ENCODE measurements at regions not wholly inside any gene's neighbourhood (a gene's known extent, or its start where the extent isn't known, plus 50 kb on each side); places are given as distances from the start of the nearest gene placed in this dataset.
"Not testable (repeated sequence)": the region's sequence is repeated elsewhere in the genome, so short reads cannot be mapped to it uniquely, and the experiment has no call there.

- DNase-seq (no peak), FAIRE-seq (no peak)
Observed at GRCh38 chr16:86955136-86955855, 361.9 kb downstream of the C16orf95 start.

GRCh38 chr16:86956437-86956836, 360.8 kb downstream of the C16orf95 start:
- Histone ChIP-seq H3K9me3 (ENCODE audit: control insufficient read depth in 2 of 2, insufficient read depth in 1 of 2, low read depth in 1 of 2, low read length in 1 of 2) (peaks cover 0 to 7% of the 10 kb centered on the region in 2 donors), H3K27ac (ENCODE audit: low read depth in 1 of 3, low read length in 2 of 3) (no peak overlapping the region), H3K36me3 (ENCODE audit: control insufficient read depth in 3 of 3, insufficient read depth in 2 of 3, low read depth in 1 of 3, low read length in 3 of 3) (no peaks in the 10 kb centered on the region), H3K27me3 (ENCODE audit: control insufficient read depth in 3 of 3, insufficient read depth in 3 of 3, low read length in 3 of 3) (peaks cover 0 to 8% (median 5%) of the 10 kb centered on the region in 3 donors), H3K4me1 (ENCODE audit: control insufficient read depth in 3 of 3, insufficient read depth in 2 of 3, low read depth in 1 of 3, low read length in 2 of 3) (no peaks in the 10 kb centered on the region), H3K4me3 (ENCODE audit: low read depth in 1 of 3, low read length in 3 of 3) (no peak overlapping the region)
- 61 to 80% (median 62%) methylated on average over 15 of the region's 15 CpGs for WGBS, 3 donors
- FAIRE-seq (no peak), DNase-seq (no peak)

More at GRCh38 chr16:86955136-86955855, 361.9 kb downstream of the C16orf95 start:
- H3K36me3 ChIP-seq (ENCODE audit: control insufficient read depth in 3 of 3, insufficient read depth in 2 of 3, low read depth in 1 of 3, low read length in 3 of 3), result no peaks in the 10 kb centered on the region
- H3K4me1 ChIP-seq (ENCODE audit: control insufficient read depth in 3 of 3, insufficient read depth in 2 of 3, low read depth in 1 of 3, low read length in 2 of 3), result no peaks in the 10 kb centered on the region
- no peak overlapping the region for H3K4me3 ChIP-seq (ENCODE audit: low read depth in 1 of 3, low read length in 3 of 3)
- WGBS, 3 donors, result 63 to 84% (median 68%) methylated on average over 13 of the region's 13 CpGs
- H3K9me3 ChIP-seq (ENCODE audit: control insufficient read depth in 2 of 2, insufficient read depth in 1 of 2, low read depth in 1 of 2, low read length in 1 of 2), result peaks cover 0 to 7% of the 10 kb centered on the region in 2 donors
- H3K27me3 ChIP-seq (ENCODE audit: control insufficient read depth in 3 of 3, insufficient read depth in 3 of 3, low read length in 3 of 3), result peaks cover 0 to 5% (median 3%) of the 10 kb centered on the region in 3 donors
- H3K27ac ChIP-seq (ENCODE audit: low read depth in 1 of 3, low read length in 2 of 3), result no peak overlapping the region

- not testable (repeated sequence) for DNase-seq; H3K9me3 ChIP-seq (ENCODE audit: control insufficient read depth in 2 of 2, insufficient read depth in 1 of 2, low read depth in 1 of 2, low read length in 1 of 2); H3K27ac ChIP-seq (ENCODE audit: low read depth in 1 of 3, low read length in 2 of 3); H3K4me3 ChIP-seq (ENCODE audit: low read depth in 1 of 3, low read length in 3 of 3); FAIRE-seq; H3K4me1 ChIP-seq (ENCODE audit: control insufficient read depth in 3 of 3, insufficient read depth in 2 of 3, low read depth in 1 of 3, low read length in 2 of 3); H3K36me3 ChIP-seq (ENCODE audit: control insufficient read depth in 3 of 3, insufficient read depth in 2 of 3, low read depth in 1 of 3, low read length in 3 of 3)
- WGBS, 3 donors, result 90 to 91% (median 91%) methylated on average over 10 to 12 of the region's 12 CpGs
- H3K27me3 ChIP-seq (ENCODE audit: control insufficient read depth in 3 of 3, insufficient read depth in 3 of 3, low read length in 3 of 3), result peaks cover 0 to 11% (median 5%) of the 10 kb centered on the region in 3 donors
Observed at GRCh38 chr16:86957662-86958198, 359.5 kb downstream of the C16orf95 start.

- 61 to 80% (median 63%) methylated on average over 9 of the region's 9 CpGs for WGBS, 3 donors
- Histone ChIP-seq H3K27me3 (ENCODE audit: control insufficient read depth in 3 of 3, insufficient read depth in 3 of 3, low read length in 3 of 3) (peaks cover 0 to 11% (median 5%) of the 10 kb centered on the region in 3 donors), H3K36me3 (ENCODE audit: control insufficient read depth in 3 of 3, insufficient read depth in 2 of 3, low read depth in 1 of 3, low read length in 3 of 3) (no peaks in the 10 kb centered on the region), H3K4me1 (ENCODE audit: control insufficient read depth in 3 of 3, insufficient read depth in 2 of 3, low read depth in 1 of 3, low read length in 2 of 3) (no peaks in the 10 kb centered on the region), H3K9me3 (ENCODE audit: control insufficient read depth in 2 of 2, insufficient read depth in 1 of 2, low read depth in 1 of 2, low read length in 1 of 2) (no peaks in the 10 kb centered on the region), H3K4me3 (ENCODE audit: low read depth in 1 of 3, low read length in 3 of 3) (no peak overlapping the region), H3K27ac (ENCODE audit: low read depth in 1 of 3, low read length in 2 of 3) (no peak overlapping the region)
- FAIRE-seq (no peak), DNase-seq (no peak)
Observed at GRCh38 chr16:86958423-86958822, 358.8 kb downstream of the C16orf95 start.

GRCh38 chr16:86959091-86959651, 358.0 kb downstream of the C16orf95 start:
- H3K27ac ChIP-seq (ENCODE audit: low read depth in 1 of 3, low read length in 2 of 3), result no peak overlapping the region
- H3K36me3 ChIP-seq (ENCODE audit: control insufficient read depth in 3 of 3, insufficient read depth in 2 of 3, low read depth in 1 of 3, low read length in 3 of 3), result no peaks in the 10 kb centered on the region
- H3K4me1 ChIP-seq (ENCODE audit: control insufficient read depth in 3 of 3, insufficient read depth in 2 of 3, low read depth in 1 of 3, low read length in 2 of 3), result no peaks in the 10 kb centered on the region
- H3K27me3 ChIP-seq (ENCODE audit: control insufficient read depth in 3 of 3, insufficient read depth in 3 of 3, low read length in 3 of 3), result peaks cover 0 to 11% (median 5%) of the 10 kb centered on the region in 3 donors
- no peak for FAIRE-seq
- WGBS, 3 donors, result 35 to 69% (median 53%) methylated on average over 20 of the region's 20 CpGs
- DNase-seq, result peak in 1 of 2 donors; percentile 6
- H3K4me3 ChIP-seq (ENCODE audit: low read depth in 1 of 3, low read length in 3 of 3), result no peak overlapping the region
- H3K9me3 ChIP-seq (ENCODE audit: control insufficient read depth in 2 of 2, insufficient read depth in 1 of 2, low read depth in 1 of 2, low read length in 1 of 2), result no peaks in the 10 kb centered on the region

GRCh38 chr16:86959729-86960128, 357.5 kb downstream of the C16orf95 start:
- no peak for DNase-seq
- WGBS, 3 donors, result 57 to 74% (median 69%) methylated on average over 3 of the region's 3 CpGs
- Histone ChIP-seq H3K4me1 (ENCODE audit: control insufficient read depth in 3 of 3, insufficient read depth in 2 of 3, low read depth in 1 of 3, low read length in 2 of 3) (no peaks in the 10 kb centered on the region), H3K27ac (ENCODE audit: low read depth in 1 of 3, low read length in 2 of 3) (no peak overlapping the region), H3K4me3 (ENCODE audit: low read depth in 1 of 3, low read length in 3 of 3) (no peak overlapping the region), H3K27me3 (ENCODE audit: control insufficient read depth in 3 of 3, insufficient read depth in 3 of 3, low read length in 3 of 3) (peaks cover 0 to 11% (median 5%) of the 10 kb centered on the region in 3 donors), H3K9me3 (ENCODE audit: control insufficient read depth in 2 of 2, insufficient read depth in 1 of 2, low read depth in 1 of 2, low read length in 1 of 2) (no peaks in the 10 kb centered on the region), H3K36me3 (ENCODE audit: control insufficient read depth in 3 of 3, insufficient read depth in 2 of 3, low read depth in 1 of 3, low read length in 3 of 3) (no peaks in the 10 kb centered on the region)
- FAIRE-seq, result no peak

GRCh38 chr16:86960266-86960665, 356.9 kb downstream of the C16orf95 start:
- Histone ChIP-seq H3K4me3 (ENCODE audit: low read depth in 1 of 3, low read length in 3 of 3) (no peak overlapping the region), H3K27me3 (ENCODE audit: control insufficient read depth in 3 of 3, insufficient read depth in 3 of 3, low read length in 3 of 3) (peaks cover 0 to 11% (median 5%) of the 10 kb centered on the region in 3 donors), H3K9me3 (ENCODE audit: control insufficient read depth in 2 of 2, insufficient read depth in 1 of 2, low read depth in 1 of 2, low read length in 1 of 2) (no peaks in the 10 kb centered on the region), H3K36me3 (ENCODE audit: control insufficient read depth in 3 of 3, insufficient read depth in 2 of 3, low read depth in 1 of 3, low read length in 3 of 3) (no peaks in the 10 kb centered on the region), H3K27ac (ENCODE audit: low read depth in 1 of 3, low read length in 2 of 3) (no peak overlapping the region), H3K4me1 (ENCODE audit: control insufficient read depth in 3 of 3, insufficient read depth in 2 of 3, low read depth in 1 of 3, low read length in 2 of 3) (no peaks in the 10 kb centered on the region)
- 66 to 74% (median 73%) methylated on average over 10 of the region's 10 CpGs for WGBS, 3 donors
- FAIRE-seq, result no peak
- DNase-seq, result no peak

- no peaks in the 10 kb centered on the region for H3K9me3 ChIP-seq (ENCODE audit: control insufficient read depth in 2 of 2, insufficient read depth in 1 of 2, low read depth in 1 of 2, low read length in 1 of 2)
- DNase-seq, result no peak
- 63 to 81% (median 80%) methylated on average over 17 of the region's 17 CpGs for WGBS, 3 donors
- no peak for FAIRE-seq
- no peaks in the 10 kb centered on the region for H3K36me3 ChIP-seq (ENCODE audit: control insufficient read depth in 3 of 3, insufficient read depth in 2 of 3, low read depth in 1 of 3, low read length in 3 of 3)
- no peaks in the 10 kb centered on the region for H3K4me1 ChIP-seq (ENCODE audit: control insufficient read depth in 3 of 3, insufficient read depth in 2 of 3, low read depth in 1 of 3, low read length in 2 of 3)
- H3K27ac ChIP-seq (ENCODE audit: low read depth in 1 of 3, low read length in 2 of 3), result no peak overlapping the region
- H3K4me3 ChIP-seq (ENCODE audit: low read depth in 1 of 3, low read length in 3 of 3), result no peak overlapping the region
- H3K27me3 ChIP-seq (ENCODE audit: control insufficient read depth in 3 of 3, insufficient read depth in 3 of 3, low read length in 3 of 3), result peaks cover 0 to 11% (median 5%) of the 10 kb centered on the region in 3 donors
Observed at GRCh38 chr16:86961171-86961601, 356.0 kb downstream of the C16orf95 start.

Measured in small intestine (tissue), 7 donors.